HL-60 (cell line): ENCODE measurements at regions not wholly inside any gene's neighbourhood (a gene's known extent, or its start where the extent isn't known, plus 50 kb on each side); places are given as distances from the start of the nearest gene placed in this dataset.

ENCODE experiments used
- DNase-seq, 2 experiments: peaks; one replicate each; pipeline ENCODE4 v3.0.0-alpha.2; 2010 to 2020; ENCODE audit warnings: low read depth in 1 of 2, low spot score in 1 of 2
- H3K27ac ChIP-seq: fragments of 250-450 bp; sonication (Bioruptor Pico); replicated peaks from 2 replicates; pipeline ENCODE4 v1.5.1; 2020; ENCODE audit warnings: mild to moderate bottlenecking, moderate library complexity
- H3K27me3 ChIP-seq: fragments of 250-450 bp; sonication (Bioruptor Pico); 2 replicates; pipeline ENCODE4 v1.5.1; 2021; ENCODE audit warnings: mild to moderate bottlenecking, moderate library complexity; ENCODE audit not compliant: insufficient read depth, poor library complexity, severe bottlenecking
- H3K4me3 ChIP-seq: replicated peaks from 2 replicates; pipeline ENCODE4 v1.5.1; 2011; ENCODE audit warnings: mild to moderate bottlenecking, control low read depth, low read length; ENCODE audit not compliant: insufficient read depth
- GABPA ChIP-seq: IDR thresholded peaks from 2 replicates; pipeline ENCODE4 v1.6.1; 2012; ENCODE audit warnings: low read depth
- POLR2AphosphoS5 ChIP-seq: IDR thresholded peaks from 2 replicates; pipeline ENCODE4 v1.6.1; 2012; ENCODE audit warnings: low read depth
- SPI1 ChIP-seq: IDR thresholded peaks from 2 replicates; pipeline ENCODE4 v1.6.1; 2012; ENCODE audit warnings: low read depth, mild to moderate bottlenecking, borderline replicate concordance
- TF ChIP-seq, protein P1 (sequence below): IDR thresholded peaks from 2 replicates; pipeline ENCODE4 v1.6.1; 2012; ENCODE audit warnings: low read depth; ENCODE audit not compliant: insufficient replicate concordance
- TF ChIP-seq, protein P2 (sequence below): IDR thresholded peaks from one replicate; pipeline ENCODE4 v1.5.1; 2011; ENCODE audit warnings: low read length, control low read depth, inconsistent platforms; ENCODE audit not compliant: insufficient read depth

DNA sequence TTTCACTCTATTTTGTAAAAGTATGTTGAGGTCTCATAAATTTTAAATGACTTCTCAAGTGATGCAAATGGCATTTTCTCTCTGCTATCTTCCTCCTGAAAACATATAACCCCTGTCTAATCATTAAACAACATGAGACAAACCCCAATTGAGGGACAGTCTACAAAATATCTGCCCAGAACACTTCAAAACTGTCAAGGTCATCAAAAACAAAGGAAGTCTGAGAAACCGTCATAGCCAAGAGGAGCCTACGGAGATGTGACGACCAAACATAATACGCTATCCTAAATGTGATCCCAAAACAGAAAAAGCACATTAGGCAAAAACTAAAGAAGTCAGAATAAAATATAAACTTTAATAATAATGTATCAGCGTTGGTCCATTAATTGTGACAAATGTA lies 282.3 kb upstream of the SEMA3C start:
- Histone ChIP-seq H3K27ac (no peak overlapping the region), H3K27me3 (no peaks in the 10 kb centered on the region), H3K4me3 (no peak overlapping the region)
- no peak for DNase-seq
- TF ChIP-seq, protein P1, sequence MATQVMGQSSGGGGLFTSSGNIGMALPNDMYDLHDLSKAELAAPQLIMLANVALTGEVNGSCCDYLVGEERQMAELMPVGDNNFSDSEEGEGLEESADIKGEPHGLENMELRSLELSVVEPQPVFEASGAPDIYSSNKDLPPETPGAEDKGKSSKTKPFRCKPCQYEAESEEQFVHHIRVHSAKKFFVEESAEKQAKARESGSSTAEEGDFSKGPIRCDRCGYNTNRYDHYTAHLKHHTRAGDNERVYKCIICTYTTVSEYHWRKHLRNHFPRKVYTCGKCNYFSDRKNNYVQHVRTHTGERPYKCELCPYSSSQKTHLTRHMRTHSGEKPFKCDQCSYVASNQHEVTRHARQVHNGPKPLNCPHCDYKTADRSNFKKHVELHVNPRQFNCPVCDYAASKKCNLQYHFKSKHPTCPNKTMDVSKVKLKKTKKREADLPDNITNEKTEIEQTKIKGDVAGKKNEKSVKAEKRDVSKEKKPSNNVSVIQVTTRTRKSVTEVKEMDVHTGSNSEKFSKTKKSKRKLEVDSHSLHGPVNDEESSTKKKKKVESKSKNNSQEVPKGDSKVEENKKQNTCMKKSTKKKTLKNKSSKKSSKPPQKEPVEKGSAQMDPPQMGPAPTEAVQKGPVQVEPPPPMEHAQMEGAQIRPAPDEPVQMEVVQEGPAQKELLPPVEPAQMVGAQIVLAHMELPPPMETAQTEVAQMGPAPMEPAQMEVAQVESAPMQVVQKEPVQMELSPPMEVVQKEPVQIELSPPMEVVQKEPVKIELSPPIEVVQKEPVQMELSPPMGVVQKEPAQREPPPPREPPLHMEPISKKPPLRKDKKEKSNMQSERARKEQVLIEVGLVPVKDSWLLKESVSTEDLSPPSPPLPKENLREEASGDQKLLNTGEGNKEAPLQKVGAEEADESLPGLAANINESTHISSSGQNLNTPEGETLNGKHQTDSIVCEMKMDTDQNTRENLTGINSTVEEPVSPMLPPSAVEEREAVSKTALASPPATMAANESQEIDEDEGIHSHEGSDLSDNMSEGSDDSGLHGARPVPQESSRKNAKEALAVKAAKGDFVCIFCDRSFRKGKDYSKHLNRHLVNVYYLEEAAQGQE = no peak
- TF ChIP-seq, protein P2, sequence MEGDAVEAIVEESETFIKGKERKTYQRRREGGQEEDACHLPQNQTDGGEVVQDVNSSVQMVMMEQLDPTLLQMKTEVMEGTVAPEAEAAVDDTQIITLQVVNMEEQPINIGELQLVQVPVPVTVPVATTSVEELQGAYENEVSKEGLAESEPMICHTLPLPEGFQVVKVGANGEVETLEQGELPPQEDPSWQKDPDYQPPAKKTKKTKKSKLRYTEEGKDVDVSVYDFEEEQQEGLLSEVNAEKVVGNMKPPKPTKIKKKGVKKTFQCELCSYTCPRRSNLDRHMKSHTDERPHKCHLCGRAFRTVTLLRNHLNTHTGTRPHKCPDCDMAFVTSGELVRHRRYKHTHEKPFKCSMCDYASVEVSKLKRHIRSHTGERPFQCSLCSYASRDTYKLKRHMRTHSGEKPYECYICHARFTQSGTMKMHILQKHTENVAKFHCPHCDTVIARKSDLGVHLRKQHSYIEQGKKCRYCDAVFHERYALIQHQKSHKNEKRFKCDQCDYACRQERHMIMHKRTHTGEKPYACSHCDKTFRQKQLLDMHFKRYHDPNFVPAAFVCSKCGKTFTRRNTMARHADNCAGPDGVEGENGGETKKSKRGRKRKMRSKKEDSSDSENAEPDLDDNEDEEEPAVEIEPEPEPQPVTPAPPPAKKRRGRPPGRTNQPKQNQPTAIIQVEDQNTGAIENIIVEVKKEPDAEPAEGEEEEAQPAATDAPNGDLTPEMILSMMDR = no peak
- TF ChIP-seq GABPA (no peak), POLR2AphosphoS5 (no peak), SPI1 (no peak)

DNA sequence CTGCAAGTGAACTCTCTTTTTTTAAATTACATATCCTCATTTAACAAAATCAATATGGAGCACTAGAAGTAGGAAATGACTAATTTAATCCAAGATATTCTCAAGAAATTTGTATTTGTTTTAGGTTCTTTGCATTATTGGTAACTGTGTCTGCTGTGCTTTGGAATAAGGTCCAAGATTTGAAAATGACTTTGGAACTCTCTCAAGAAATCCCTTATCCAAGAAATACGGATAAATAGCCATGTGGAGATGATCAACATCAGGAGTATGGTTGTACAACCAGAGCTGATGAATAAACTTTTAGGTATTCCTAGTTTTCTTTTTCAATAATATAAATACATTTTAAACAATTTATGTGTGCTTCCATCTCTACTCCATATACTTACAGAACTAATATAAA lies 279.9 kb upstream of the SEMA3C start:
- Histone ChIP-seq H3K27me3 (no peaks in the 10 kb centered on the region), H3K4me3 (no peak overlapping the region), H3K27ac (no peak overlapping the region)
- no peak for TF ChIP-seq GABPA
- DNase-seq = no peak

DNA sequence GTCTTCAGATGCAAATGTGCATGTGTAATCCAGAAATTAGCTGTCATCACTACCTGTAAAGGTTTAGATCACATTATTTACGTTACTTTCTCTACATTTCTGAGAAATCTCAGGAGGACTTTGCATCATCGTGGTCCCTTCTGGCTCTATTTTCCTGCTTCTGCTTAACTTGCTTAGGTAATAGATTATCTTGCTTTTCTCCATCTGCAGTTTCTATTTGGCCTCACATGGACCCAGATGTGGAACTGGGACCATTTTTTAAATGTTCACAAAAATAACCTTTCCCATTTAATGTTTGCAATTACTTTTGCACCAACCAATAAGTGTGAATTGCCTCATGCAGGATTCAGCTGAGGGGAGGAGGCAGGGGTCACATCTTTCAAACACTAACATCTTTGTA lies 278.4 kb upstream of the SEMA3C start:
- Histone ChIP-seq H3K27me3 (no peaks in the 10 kb centered on the region), H3K4me3 (no peak overlapping the region), H3K27ac (no peak overlapping the region)
- no peak for DNase-seq
- TF ChIP-seq, protein P2 = no peak

DNA sequence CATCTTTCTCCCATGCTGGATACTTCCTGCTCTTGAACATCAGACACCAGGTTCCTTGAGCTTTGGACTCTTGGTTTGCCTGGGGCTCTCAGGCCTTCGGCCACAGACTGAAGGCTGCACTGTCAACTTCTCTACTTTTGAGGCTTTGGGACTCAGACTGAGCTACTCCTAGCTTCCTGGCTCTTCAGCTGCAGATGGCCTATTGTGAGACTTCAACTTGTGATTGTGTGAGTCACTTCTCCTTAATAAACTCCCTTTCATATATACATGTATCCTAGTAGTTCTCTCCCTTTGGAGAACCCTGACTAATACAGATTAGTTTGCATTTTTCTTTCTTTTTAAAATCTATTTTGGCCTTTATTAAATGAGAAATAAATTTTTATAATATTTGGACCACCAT lies 276.2 kb upstream of the SEMA3C start:
- H3K27me3 ChIP-seq = peaks cover 3% of the 10 kb centered on the region
- no peak overlapping the region for H3K27ac ChIP-seq
- no peak for DNase-seq
- TF ChIP-seq GABPA (no peak), POLR2AphosphoS5 (no peak), SPI1 (no peak)
- TF ChIP-seq, protein P1 = no peak
- H3K4me3 ChIP-seq = no peak overlapping the region

DNA sequence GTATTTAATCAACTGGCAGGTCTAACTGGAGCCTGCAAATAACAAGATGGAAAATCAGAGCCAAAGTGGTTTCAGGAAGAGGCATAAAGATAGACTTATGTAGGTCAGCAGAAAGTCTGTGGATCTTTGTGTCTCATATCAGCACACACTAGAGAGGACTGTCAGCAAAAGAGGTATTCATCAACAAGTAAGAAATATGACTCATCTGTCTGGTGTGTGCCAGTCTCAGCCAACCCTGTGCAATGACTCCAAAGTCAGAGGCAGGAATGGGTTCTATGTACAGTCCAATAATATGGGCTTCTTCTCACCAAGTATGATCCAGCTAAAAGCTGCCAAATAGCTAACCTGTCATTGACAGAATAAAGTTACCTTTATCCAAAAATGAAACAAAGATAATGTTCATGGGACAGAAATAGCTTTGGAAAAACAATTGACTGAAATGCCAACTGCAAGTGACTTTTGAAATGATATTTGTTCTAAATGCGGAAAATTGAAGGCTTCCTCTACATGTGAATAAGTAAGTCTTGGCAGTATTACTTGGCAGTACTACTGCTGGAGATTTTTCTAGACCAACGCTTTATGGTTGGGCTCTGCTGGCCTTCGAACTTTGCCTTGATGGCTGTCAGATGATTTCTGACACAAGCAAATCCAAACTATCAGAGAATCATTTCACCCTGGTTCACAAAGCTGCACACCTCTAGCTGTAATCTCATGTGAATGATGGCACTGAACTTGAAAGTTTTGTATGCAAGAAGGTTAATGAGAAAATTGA lies 272.3 kb upstream of the SEMA3C start:
- TF ChIP-seq POLR2AphosphoS5 = no peak
- TF ChIP-seq, protein P2 = no peak
- no peak overlapping the region for H3K4me3 ChIP-seq
- DNase-seq = no peak
- H3K27me3 ChIP-seq = peaks cover 3% of the 10 kb centered on the region
- no peak overlapping the region for H3K27ac ChIP-seq
